IPS-15b (cell line): ENCODE measurements at regions not wholly inside any gene's neighbourhood (a gene's known extent, or its start where the extent isn't known, plus 50 kb on each side); places are given as distances from the start of the nearest gene placed in this dataset.

Experiments
- H3K27me3 ChIP-seq: one replicate; pipeline ENCODE4 v1.6.1; 2013; ENCODE audit warnings: low read length; ENCODE audit not compliant: control insufficient read depth, insufficient read depth
- H3K36me3 ChIP-seq: one replicate; pipeline ENCODE4 v1.6.1; 2013; ENCODE audit warnings: low read length; ENCODE audit not compliant: control insufficient read depth, insufficient read depth
- H3K4me1 ChIP-seq: one replicate; pipeline ENCODE4 v1.6.1; 2013; ENCODE audit warnings: mild to moderate bottlenecking, low read length; ENCODE audit not compliant: control insufficient read depth, insufficient read depth
- H3K4me3 ChIP-seq: one replicate; pipeline ENCODE4 v1.5.1; 2013; ENCODE audit warnings: low read depth, low read length
- H3K9ac ChIP-seq: one replicate; pipeline ENCODE4 v1.6.1; 2013; ENCODE audit warnings: low read depth, mild to moderate bottlenecking, low read length
- H3K9me3 ChIP-seq: one replicate; pipeline ENCODE4 v1.6.1; 2013; ENCODE audit warnings: mild to moderate bottlenecking, low read length; ENCODE audit not compliant: control insufficient read depth, insufficient read depth

DNA sequence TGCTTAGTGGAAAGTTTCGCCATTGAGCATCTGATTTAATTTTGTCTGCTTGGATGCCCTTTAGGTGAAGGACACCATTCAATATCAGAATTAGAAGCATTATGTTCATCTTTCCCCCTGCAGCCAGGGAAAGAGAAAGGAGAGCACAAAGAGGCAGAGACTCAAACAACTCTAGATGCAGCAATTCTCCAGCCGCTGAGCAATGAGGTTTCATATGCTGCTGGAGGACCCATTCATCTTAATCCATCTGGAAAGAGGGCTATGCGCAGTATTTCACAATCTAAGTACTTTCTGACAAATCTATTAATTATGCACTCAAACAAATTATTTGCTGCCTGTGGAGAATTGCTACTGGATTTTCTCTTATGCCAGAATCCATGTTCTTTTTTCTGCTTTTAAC is 527.0 kb upstream of the TUSC1 start:
- H3K4me1 ChIP-seq, result no peaks in the 10 kb centered on the region
- H3K36me3 ChIP-seq, result no peaks in the 10 kb centered on the region
- H3K9me3 ChIP-seq, result no peaks in the 10 kb centered on the region
- H3K27me3 ChIP-seq, result no peaks in the 10 kb centered on the region
- H3K9ac ChIP-seq, result no peak overlapping the region
- no peak overlapping the region for H3K4me3 ChIP-seq

DNA sequence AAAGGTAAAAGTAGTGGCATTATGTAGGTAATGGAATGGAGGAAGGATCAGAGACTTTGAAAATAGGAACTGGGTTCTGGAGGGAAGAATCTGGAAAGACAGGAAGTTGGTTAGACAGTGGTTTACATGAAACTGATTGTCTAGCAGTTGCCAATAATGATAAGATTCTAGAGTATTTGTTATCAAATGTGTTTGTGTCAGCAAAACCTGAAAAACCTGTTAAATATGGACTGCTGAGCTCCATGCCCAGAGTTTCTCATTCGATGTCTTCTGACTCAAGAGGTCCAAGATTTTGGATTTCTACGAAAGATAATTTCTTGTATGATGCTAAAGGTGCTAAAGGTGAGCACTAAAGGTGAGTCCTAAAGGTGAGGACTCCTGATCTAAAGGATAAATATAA is 515.0 kb upstream of the TUSC1 start:
- Histone ChIP-seq H3K4me3 (no peak overlapping the region), H3K9me3 (no peaks in the 10 kb centered on the region), H3K27me3 (no peaks in the 10 kb centered on the region), H3K4me1 (no peaks in the 10 kb centered on the region), H3K36me3 (no peaks in the 10 kb centered on the region), H3K9ac (no peak overlapping the region)

DNA sequence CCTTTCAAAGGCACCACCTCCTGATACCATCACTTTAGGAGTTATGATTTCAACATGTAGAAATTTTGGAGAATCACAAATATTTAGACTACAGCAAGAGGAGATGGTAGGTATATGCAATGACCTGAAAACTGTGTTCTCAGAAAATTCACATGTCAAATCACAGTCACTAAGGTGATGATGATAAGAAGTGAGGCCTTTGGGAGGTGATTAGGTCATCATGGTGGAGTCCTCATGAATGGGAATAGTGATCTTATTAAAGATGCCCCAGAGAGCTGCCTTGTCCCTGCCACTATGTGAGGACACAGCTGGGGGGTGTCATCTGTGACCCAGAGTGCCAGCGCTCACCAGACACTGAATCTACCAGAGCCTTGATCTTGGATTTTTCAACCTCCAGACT is 513.5 kb upstream of the TUSC1 start:
- no peaks in the 10 kb centered on the region for H3K27me3 ChIP-seq

DNA sequence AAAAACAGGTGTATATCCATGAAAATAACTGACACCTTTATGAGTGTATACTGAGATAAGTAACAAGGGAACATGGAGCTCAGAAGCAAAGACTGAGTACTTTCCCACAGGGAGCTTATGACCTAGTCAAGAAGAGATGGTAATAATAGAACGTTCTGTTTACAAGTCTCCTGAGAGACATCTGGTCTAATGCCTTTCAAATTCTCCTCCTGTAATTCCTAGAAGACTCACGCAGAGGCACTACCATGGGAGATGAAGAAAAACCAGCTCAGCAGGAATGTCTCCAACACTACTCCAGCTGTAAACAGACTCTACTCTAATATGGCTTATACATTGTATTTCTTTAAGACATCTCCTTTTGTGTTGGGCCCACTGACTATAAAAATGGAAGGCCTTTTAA is 503.6 kb upstream of the TUSC1 start:
- Histone ChIP-seq H3K4me1 (no peaks in the 10 kb centered on the region), H3K4me3 (no peak overlapping the region), H3K9me3 (no peaks in the 10 kb centered on the region), H3K36me3 (no peaks in the 10 kb centered on the region), H3K9ac (no peak overlapping the region), H3K27me3 (no peaks in the 10 kb centered on the region)

More for the DNA sequence above, 513.5 kb upstream of the TUSC1 start:
- H3K9ac ChIP-seq, result no peak overlapping the region
- H3K4me1 ChIP-seq, result no peaks in the 10 kb centered on the region
- no peaks in the 10 kb centered on the region for H3K9me3 ChIP-seq
- no peaks in the 10 kb centered on the region for H3K36me3 ChIP-seq
- H3K4me3 ChIP-seq, result no peak overlapping the region

DNA sequence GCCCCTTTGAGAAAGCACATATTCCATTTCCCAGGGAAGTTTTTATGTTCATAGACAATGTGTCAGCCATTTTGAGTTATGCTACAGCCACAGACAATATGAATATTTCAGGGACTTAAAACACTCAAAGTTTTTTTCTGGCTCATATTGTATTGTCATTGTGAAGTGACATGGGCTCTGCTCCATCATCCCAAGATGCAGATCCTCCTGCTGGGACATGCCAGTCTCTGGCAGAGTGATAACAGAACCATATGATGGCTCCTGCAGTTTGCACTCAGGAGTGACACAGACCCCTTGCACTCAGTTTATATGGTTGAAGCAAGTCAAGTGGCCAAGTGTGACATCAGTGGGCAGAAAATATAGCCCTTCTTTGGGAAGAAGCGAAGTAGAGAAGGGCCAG is 498.4 kb upstream of the TUSC1 start:
- Histone ChIP-seq H3K4me1 (no peaks in the 10 kb centered on the region), H3K4me3 (no peak overlapping the region), H3K36me3 (no peaks in the 10 kb centered on the region), H3K9ac (no peak overlapping the region), H3K9me3 (no peaks in the 10 kb centered on the region), H3K27me3 (no peaks in the 10 kb centered on the region)

DNA sequence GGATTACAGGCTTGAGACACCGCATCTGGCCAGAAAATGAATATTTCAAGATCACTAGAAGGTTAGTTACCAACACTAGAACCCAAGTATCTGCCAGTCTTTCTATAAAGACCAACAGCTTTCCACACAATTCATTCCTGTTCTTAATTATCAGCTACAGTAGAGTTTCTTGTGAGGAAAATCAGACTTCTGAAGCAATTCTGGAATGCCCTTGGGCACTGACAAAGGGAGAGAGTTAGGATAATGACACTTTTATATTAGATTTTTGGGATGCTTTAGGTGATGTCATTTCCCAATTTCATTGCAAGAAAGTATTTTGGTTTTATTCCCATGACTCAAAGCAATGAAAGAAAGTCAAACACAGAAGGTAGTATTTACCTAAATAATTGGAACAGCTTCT is 497.0 kb upstream of the TUSC1 start:
- no peaks in the 10 kb centered on the region for H3K27me3 ChIP-seq
- H3K36me3 ChIP-seq, result no peaks in the 10 kb centered on the region
- no peak overlapping the region for H3K4me3 ChIP-seq
- H3K9me3 ChIP-seq, result no peaks in the 10 kb centered on the region
- H3K9ac ChIP-seq, result no peak overlapping the region
- H3K4me1 ChIP-seq, result no peaks in the 10 kb centered on the region

DNA sequence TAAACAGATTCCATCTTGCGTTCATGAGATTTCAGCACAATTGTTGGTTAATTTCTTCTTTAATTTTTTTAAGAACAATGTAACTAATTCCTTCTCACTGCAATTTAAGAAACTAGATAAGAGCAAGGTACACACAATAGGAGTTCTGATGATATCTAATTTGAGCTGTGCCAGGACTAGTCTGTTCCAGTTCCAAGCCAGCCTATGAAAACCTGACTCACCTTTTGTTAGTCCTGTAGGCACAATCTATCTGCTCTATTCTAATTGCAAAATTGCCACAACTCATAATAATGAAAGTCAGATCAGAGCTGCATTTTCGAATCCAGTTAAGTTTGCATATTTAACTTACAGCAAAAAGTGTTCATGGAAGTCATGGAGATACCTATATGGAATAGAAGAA is 494.1 kb upstream of the TUSC1 start:
- no peaks in the 10 kb centered on the region for H3K36me3 ChIP-seq
- no peaks in the 10 kb centered on the region for H3K9me3 ChIP-seq
- no peak overlapping the region for H3K9ac ChIP-seq
- H3K27me3 ChIP-seq, result no peaks in the 10 kb centered on the region
- H3K4me3 ChIP-seq, result no peak overlapping the region
- no peaks in the 10 kb centered on the region for H3K4me1 ChIP-seq

DNA sequence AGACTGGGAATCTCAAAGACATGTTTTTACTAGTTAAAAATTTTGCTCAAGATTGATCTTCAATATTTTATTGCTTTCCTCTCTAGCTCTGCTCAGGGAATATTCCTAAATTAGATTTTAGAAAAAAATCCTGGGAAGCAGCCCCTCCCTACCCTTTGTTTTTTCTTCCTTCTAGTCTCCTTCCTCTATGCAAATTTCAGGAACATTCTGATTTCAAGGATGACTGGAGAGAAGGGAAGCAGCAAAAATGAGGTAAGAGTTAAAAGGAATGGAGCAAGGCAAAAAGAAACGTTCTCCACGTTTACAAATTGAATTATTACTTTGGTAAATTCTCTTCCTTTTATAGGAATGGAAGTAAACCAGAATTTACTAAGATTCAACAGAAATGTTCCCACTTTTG is 493.4 kb upstream of the TUSC1 start:
- Histone ChIP-seq H3K4me1 (no peaks in the 10 kb centered on the region), H3K27me3 (no peaks in the 10 kb centered on the region), H3K9me3 (no peaks in the 10 kb centered on the region), H3K36me3 (no peaks in the 10 kb centered on the region), H3K9ac (no peak overlapping the region), H3K4me3 (no peak overlapping the region)

DNA sequence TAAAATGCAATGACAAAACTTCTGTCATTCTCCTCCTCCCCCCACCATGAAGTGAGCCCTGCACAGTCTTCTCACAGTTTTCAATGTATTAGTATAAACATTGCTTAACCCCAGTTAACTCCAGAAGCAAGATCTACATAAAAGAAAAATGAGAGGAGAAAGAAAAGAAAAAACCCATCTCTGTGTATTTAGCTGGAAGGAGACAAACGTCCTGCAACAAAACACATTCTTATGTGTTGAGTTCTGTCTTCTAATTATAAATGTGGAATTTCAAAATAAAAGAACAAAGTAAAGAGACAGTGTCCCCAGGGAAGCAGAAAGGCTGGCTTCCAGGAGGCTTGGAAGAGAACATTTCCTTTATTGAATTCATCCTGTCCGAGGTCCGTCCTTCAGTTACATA is 491.9 kb upstream of the TUSC1 start:
- Histone ChIP-seq H3K9me3 (no peaks in the 10 kb centered on the region), H3K4me3 (no peak overlapping the region), H3K27me3 (no peaks in the 10 kb centered on the region), H3K9ac (no peak overlapping the region), H3K4me1 (no peaks in the 10 kb centered on the region), H3K36me3 (no peaks in the 10 kb centered on the region)

DNA sequence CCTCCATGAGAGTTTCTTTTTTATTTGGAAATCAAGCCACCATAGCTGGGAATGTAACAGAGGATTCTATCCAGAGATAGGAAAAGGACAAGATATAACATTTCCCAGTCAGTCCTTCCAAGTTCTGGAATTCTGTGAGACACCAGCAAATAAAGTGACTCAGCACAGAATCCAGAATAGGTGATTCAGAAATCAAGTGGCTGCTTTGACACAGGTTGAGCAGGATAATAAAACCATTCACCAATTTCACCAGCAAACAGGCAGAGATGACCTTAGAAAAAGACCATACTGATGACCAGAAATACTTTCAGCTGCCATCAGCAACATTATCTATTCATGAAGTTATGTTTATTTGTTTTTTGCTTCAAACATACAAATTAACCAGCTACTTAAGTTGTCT is 491.5 kb upstream of the TUSC1 start:
- Histone ChIP-seq H3K27me3 (no peaks in the 10 kb centered on the region), H3K9ac (no peak overlapping the region), H3K4me1 (no peaks in the 10 kb centered on the region), H3K4me3 (no peak overlapping the region), H3K36me3 (no peaks in the 10 kb centered on the region), H3K9me3 (no peaks in the 10 kb centered on the region)

DNA sequence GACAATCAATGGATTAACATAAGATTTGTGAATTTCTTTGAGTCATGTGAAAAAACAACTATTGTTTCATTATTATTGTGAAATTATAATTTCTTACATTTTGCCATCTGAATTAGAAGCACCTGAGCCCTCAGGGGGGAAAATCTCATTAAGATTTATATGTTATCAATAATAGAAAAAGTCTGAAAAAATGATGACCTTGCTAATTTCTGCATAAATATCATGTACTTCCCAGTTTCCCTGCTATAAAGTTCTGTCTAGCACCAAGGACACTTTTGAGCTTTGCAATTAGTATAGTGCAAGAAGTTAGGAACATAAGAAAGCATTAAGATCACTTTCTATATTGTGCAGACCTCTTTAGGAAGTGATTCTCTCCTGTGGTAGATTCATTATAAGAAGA is 488.3 kb upstream of the TUSC1 start:
- H3K9me3 ChIP-seq, result no peaks in the 10 kb centered on the region
- H3K4me1 ChIP-seq, result no peaks in the 10 kb centered on the region
- no peak overlapping the region for H3K9ac ChIP-seq
- H3K27me3 ChIP-seq, result no peaks in the 10 kb centered on the region
- no peaks in the 10 kb centered on the region for H3K36me3 ChIP-seq
- no peak overlapping the region for H3K4me3 ChIP-seq

DNA sequence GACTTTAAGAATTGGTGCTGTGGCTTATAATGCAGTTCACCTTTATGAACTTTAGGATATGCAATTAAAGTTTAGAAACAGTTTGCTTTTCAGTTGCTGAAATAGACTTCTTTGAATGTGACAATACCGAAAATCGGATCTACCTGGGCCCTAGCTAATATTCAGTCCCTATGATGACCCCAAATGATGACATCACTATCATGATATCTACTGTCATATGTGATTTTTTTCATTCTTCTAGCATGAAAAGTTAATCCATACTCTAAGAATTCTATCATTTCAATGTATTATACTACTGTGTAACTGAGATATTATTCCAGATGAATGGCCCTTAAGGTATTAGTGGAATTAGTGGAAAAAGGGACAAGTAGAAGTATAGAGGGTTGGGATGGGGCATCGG is 487.2 kb upstream of the TUSC1 start:
- H3K9ac ChIP-seq, result no peak overlapping the region
- no peaks in the 10 kb centered on the region for H3K27me3 ChIP-seq
- H3K36me3 ChIP-seq, result no peaks in the 10 kb centered on the region
- H3K4me1 ChIP-seq, result no peaks in the 10 kb centered on the region
- H3K9me3 ChIP-seq, result no peaks in the 10 kb centered on the region
- no peak overlapping the region for H3K4me3 ChIP-seq

DNA sequence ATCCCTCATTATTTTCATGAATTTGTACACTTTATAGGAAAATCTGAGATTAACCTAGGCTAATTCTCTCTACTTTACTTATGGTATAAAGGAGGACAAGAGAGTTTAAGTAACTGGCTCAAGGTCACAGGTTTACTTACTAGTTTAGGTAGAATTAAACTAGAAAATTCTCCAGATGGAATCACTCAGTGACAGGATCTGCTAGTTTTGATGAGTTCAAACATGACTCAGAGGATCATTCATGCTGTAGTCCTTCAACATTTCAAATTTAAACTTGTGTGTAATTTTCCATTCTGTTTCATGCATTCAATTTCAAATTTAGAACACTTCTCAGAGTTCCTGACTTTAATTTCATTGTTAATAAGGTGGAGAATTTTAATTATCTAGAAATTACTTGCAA is 485.7 kb upstream of the TUSC1 start:
- Histone ChIP-seq H3K9me3 (no peaks in the 10 kb centered on the region), H3K4me1 (no peaks in the 10 kb centered on the region), H3K4me3 (no peak overlapping the region), H3K36me3 (no peaks in the 10 kb centered on the region), H3K27me3 (no peaks in the 10 kb centered on the region), H3K9ac (no peak overlapping the region)
